Peyer's patch (tissue), 4 donors: ENCODE measurements at regions not wholly inside any gene's neighbourhood (a gene's known extent, or its start where the extent isn't known, plus 50 kb on each side); places are given as distances from the start of the nearest gene placed in this dataset.

Source experiments
- DNase-seq, 3 donors: peaks; one replicate each; pipeline ENCODE4 v3.0.0-alpha.2; 2017 to 2019
- H3K27ac ChIP-seq, 4 donors: fragments of 200-600 bp; sonication (generic); one replicate each; pipeline ENCODE4 v1.5.1; 2016 to 2019
- H3K27me3 ChIP-seq, 2 donors: fragments of 200-600 bp; sonication (generic); one replicate each; pipeline ENCODE4 v1.5.1; 2019
- H3K36me3 ChIP-seq, 3 donors: fragments of 200-600 bp; sonication (generic); one replicate each; pipeline ENCODE4 v1.5.1; 2016 to 2019
- H3K4me1 ChIP-seq, 4 donors: fragments of 200-600 bp; sonication (generic); one replicate each; pipeline ENCODE4 v1.5.1; 2016 to 2019
- H3K4me3 ChIP-seq, 4 donors: fragments of 200-600 bp; sonication (generic); 1 replicate in 3 of 4; 2 replicates in 1 of 4; pipeline ENCODE4 v1.5.1; 2016 to 2019; ENCODE audit warnings: mild to moderate bottlenecking in 1 of 4
- H3K9me3 ChIP-seq, 4 donors: fragments of 200-600 bp; sonication (generic); one replicate each; pipeline ENCODE4 v1.5.1; 2016 to 2019; ENCODE audit warnings: mild to moderate bottlenecking in 1 of 4
- POLR2A ChIP-seq, 2 donors: fragments of 450-650 bp; IDR thresholded peaks; one replicate each; pipeline ENCODE4 v1.5.1; 2017; ENCODE audit warnings: antibody characterized with exemption in 2 of 2, mild to moderate bottlenecking in 2 of 2, moderate library complexity in 2 of 2
- TF ChIP-seq, protein P1 (sequence below), 6 experiments: fragments of 450-650 bp in 4 of 6; fragments of 200-600 bp in 2 of 6; sonication (generic) in 1 of 6; IDR thresholded peaks; one replicate each; pipeline ENCODE4 v1.5.1; 2017 to 2019; ENCODE audit warnings: antibody characterized with exemption in 6 of 6, mild to moderate bottlenecking in 3 of 6, moderate library complexity in 1 of 6

DNA sequence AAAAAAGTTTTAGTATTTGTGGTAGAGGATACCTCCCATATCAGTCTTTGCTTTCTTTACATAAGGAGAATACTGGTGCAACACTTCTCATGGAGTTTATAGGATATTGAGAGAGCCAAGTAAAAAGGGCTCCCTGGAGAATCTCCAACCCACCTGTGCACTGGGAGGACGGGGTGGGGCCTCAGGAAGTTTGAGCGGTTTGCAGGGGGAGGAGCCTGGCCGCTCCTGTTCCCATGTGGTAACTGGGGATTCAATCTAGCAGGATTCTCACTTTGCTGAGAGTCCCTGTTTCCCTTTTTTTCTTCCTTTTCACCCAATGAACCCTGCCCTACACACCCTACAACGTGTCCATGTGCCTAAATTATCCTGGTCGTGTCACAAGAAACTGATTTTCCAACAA is 82.8 kb downstream of the APTX start:
- Histone ChIP-seq H3K27me3 (no peaks in the 10 kb centered on the region), H3K9me3 (peaks cover 0 to 8% (median 0%) of the 10 kb centered on the region in 4 donors), H3K4me1 (no peaks in the 10 kb centered on the region), H3K36me3 (no peaks in the 10 kb centered on the region), H3K27ac (no peak overlapping the region), H3K4me3 (no peak overlapping the region)
- DNase-seq = no peak
- TF ChIP-seq POLR2A (IDR thresholded peaks at IDR 0.05) = no peak
- TF ChIP-seq, protein P1, sequence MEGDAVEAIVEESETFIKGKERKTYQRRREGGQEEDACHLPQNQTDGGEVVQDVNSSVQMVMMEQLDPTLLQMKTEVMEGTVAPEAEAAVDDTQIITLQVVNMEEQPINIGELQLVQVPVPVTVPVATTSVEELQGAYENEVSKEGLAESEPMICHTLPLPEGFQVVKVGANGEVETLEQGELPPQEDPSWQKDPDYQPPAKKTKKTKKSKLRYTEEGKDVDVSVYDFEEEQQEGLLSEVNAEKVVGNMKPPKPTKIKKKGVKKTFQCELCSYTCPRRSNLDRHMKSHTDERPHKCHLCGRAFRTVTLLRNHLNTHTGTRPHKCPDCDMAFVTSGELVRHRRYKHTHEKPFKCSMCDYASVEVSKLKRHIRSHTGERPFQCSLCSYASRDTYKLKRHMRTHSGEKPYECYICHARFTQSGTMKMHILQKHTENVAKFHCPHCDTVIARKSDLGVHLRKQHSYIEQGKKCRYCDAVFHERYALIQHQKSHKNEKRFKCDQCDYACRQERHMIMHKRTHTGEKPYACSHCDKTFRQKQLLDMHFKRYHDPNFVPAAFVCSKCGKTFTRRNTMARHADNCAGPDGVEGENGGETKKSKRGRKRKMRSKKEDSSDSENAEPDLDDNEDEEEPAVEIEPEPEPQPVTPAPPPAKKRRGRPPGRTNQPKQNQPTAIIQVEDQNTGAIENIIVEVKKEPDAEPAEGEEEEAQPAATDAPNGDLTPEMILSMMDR (IDR thresholded peaks at IDR 0.05) = no peak
